HG03342 (cell line): ENCODE measurements at regions not wholly inside any gene's neighbourhood (a gene's known extent, or its start where the extent isn't known, plus 50 kb on each side); places are given as distances from the start of the nearest gene placed in this dataset.

Experiments used
- ATAC-seq: cut with Tn5 transposase; IDR thresholded peaks from one replicate; pipeline ENCODE4 v1.9.1; 2021; ENCODE audit warnings: mild to moderate bottlenecking, moderate library complexity; ENCODE audit not compliant: unreplicated experiment

- no peak for ATAC-seq
Measured at GRCh38 chr10:3856593-3856992, 71.6 kb upstream of the KLF6 start.

- ATAC-seq, result no peak
Measured at GRCh38 chr10:3853547-3854303, 68.7 kb upstream of the KLF6 start.

GRCh38 chr10:3853016-3853415 lies 68.0 kb upstream of the KLF6 start:
- no peak for ATAC-seq

- peak; percentile 96 for ATAC-seq
Measured at GRCh38 chr10:3852147-3852904, 67.3 kb upstream of the KLF6 start.

- ATAC-seq, result peak; percentile 25
Measured at GRCh38 chr10:3850999-3851937, 66.3 kb upstream of the KLF6 start.

GRCh38 chr10:3848775-3849635 lies 64.0 kb upstream of the KLF6 start:
- ATAC-seq, result no peak

- ATAC-seq, result no peak
Measured at GRCh38 chr10:3848005-3848774, 63.2 kb upstream of the KLF6 start.

- ATAC-seq, result no peak
Measured at GRCh38 chr10:3846736-3847135, 61.7 kb upstream of the KLF6 start.

- ATAC-seq, result no peak
Measured at GRCh38 chr10:3844491-3845025, 59.5 kb upstream of the KLF6 start.

GRCh38 chr10:3838460-3839437 lies 53.7 kb upstream of the KLF6 start:
- no peak for ATAC-seq

GRCh38 chr10:3837647-3838459 lies 52.8 kb upstream of the KLF6 start:
- no peak for ATAC-seq

- ATAC-seq, result peak; percentile 36
Measured at GRCh38 chr10:3836222-3836820, 51.3 kb upstream of the KLF6 start.

- peak; percentile 44 for ATAC-seq
Measured at GRCh38 chr10:3835770-3836169, 50.8 kb upstream of the KLF6 start.

GRCh38 chr10:3834947-3835346 lies 49.9 kb upstream of the KLF6 start:
- ATAC-seq, result no peak
